ENCODE measurements at regions not wholly inside any gene's neighbourhood (a gene's known extent, or its start where the extent isn't known, plus 50 kb on each side); places are given as distances from the start of the nearest gene placed in this dataset.
A peak's percentile ranks its signal among the peaks of the same experiment; 100 is the strongest.

GRCh38 chr11:112514011-112514740, 253.5 kb upstream of the PLET1 start:
- Mint-ChIP-seq H3K27ac (ENCODE audit: unreplicated experiment) (peak overlapping the region; percentile 31), H3K27me3 (ENCODE audit: low read depth) (peaks cover 7% of the 10 kb centered on the region), H3K4me3 (peak overlapping the region; percentile 0), H3K9me3 (no peaks in the 10 kb centered on the region), H3K36me3 (ENCODE audit: low read depth) (no peaks in the 10 kb centered on the region), H3K4me1 (peaks cover 26% of the 10 kb centered on the region)
- peak; percentile 22 for DNase-seq (ENCODE audit: low read depth, low spot score)
- no peak for TF ChIP-seq CTCF (conservative IDR thresholded peaks at IDR 0.05)

GRCh38 chr11:112516261-112516660, 255.6 kb upstream of the PLET1 start:
- Mint-ChIP-seq H3K27ac (ENCODE audit: unreplicated experiment) (no peak overlapping the region), H3K9me3 (peaks cover under 1% of the 10 kb centered on the region), H3K27me3 (ENCODE audit: low read depth) (peaks cover 7% of the 10 kb centered on the region), H3K4me1 (peaks cover 26% of the 10 kb centered on the region), H3K4me3 (no peak overlapping the region), H3K36me3 (ENCODE audit: low read depth) (no peaks in the 10 kb centered on the region)
- no peak for DNase-seq (ENCODE audit: low read depth, low spot score)
- no peak for TF ChIP-seq CTCF (conservative IDR thresholded peaks at IDR 0.05)

- Mint-ChIP-seq H3K4me3 (no peak overlapping the region), H3K27me3 (ENCODE audit: low read depth) (peaks cover 3% of the 10 kb centered on the region), H3K4me1 (peaks cover 26% of the 10 kb centered on the region), H3K36me3 (ENCODE audit: low read depth) (no peaks in the 10 kb centered on the region), H3K9me3 (peaks cover 3% of the 10 kb centered on the region), H3K27ac (ENCODE audit: unreplicated experiment) (no peak overlapping the region)
- no peak for DNase-seq (ENCODE audit: low read depth, low spot score)
- TF ChIP-seq CTCF (conservative IDR thresholded peaks at IDR 0.05) = no peak
These were observed 256.1 kb upstream of the PLET1 start for GRCh38 chr11:112516755-112517154.

GRCh38 chr11:112518371-112518770, 257.7 kb upstream of the PLET1 start:
- H3K36me3 Mint-ChIP-seq (ENCODE audit: low read depth) = no peaks in the 10 kb centered on the region
- no peak for DNase-seq (ENCODE audit: low read depth, low spot score)
- peaks cover 3% of the 10 kb centered on the region for H3K9me3 Mint-ChIP-seq
- H3K27ac Mint-ChIP-seq (ENCODE audit: unreplicated experiment) = no peak overlapping the region
- H3K4me3 Mint-ChIP-seq = no peak overlapping the region
- peaks cover 34% of the 10 kb centered on the region for H3K4me1 Mint-ChIP-seq
- TF ChIP-seq CTCF (conservative IDR thresholded peaks at IDR 0.05) = no peak
- H3K27me3 Mint-ChIP-seq (ENCODE audit: low read depth) = no peaks in the 10 kb centered on the region

GRCh38 chr11:112519751-112520150, 259.1 kb upstream of the PLET1 start:
- Mint-ChIP-seq H3K9me3 (peaks cover 5% of the 10 kb centered on the region), H3K27me3 (ENCODE audit: low read depth) (no peaks in the 10 kb centered on the region), H3K4me3 (no peak overlapping the region), H3K4me1 (peaks cover 35% of the 10 kb centered on the region), H3K36me3 (ENCODE audit: low read depth) (no peaks in the 10 kb centered on the region), H3K27ac (ENCODE audit: unreplicated experiment) (no peak overlapping the region)
- TF ChIP-seq CTCF (conservative IDR thresholded peaks at IDR 0.05) = no peak
- no peak for DNase-seq (ENCODE audit: low read depth, low spot score)

Data from neural crest cell (in vitro differentiated cells).